Mucosa of descending colon (tissue), 3 donors: ENCODE measurements at regions not wholly inside any gene's neighbourhood (a gene's known extent, or its start where the extent isn't known, plus 50 kb on each side); places are given as distances from the start of the nearest gene placed in this dataset.

Source experiments
- ATAC-seq: fragments of 200-7000 bp; cut with Tn5 transposase; one replicate; pipeline ENCODE4 v1.9.1; 2020; ENCODE audit warnings: mild to moderate bottlenecking, moderate library complexity
- DNase-seq, 3 donors: peaks; one replicate each; pipeline ENCODE4 v3.0.0-alpha.2; 2020
- H3K36me3 ChIP-seq: fragments of 200-600 bp; one replicate; pipeline ENCODE4 v1.8.0; 2021; ENCODE audit warnings: low read depth, mild to moderate bottlenecking
- H3K4me1 ChIP-seq: fragments of 200-600 bp; one replicate; pipeline ENCODE4 v1.8.0; 2021; ENCODE audit warnings: low read depth, mild to moderate bottlenecking
- H3K4me3 ChIP-seq: fragments of 200-600 bp; one replicate; pipeline ENCODE4 v1.8.0; 2021; ENCODE audit warnings: mild to moderate bottlenecking
- H3K9me3 ChIP-seq: fragments of 200-600 bp; one replicate; pipeline ENCODE4 v1.8.0; 2021; ENCODE audit warnings: mild to moderate bottlenecking
- intact Hi-C, 2 donors: fragments of 100-400 bp; cut with DNase I in 1 of 2; cut with micrococcal nuclease in 1 of 2; formaldehyde crosslinking; loops; one replicate each; pipeline versions ENCODE4 v1.11.0 to v1.11.1; 2022; cut with DNase I, micrococcal nuclease
- TF ChIP-seq, protein P1 (sequence below): fragments of 200-600 bp; IDR thresholded peaks from one replicate; pipeline ENCODE4 v1.8.0; 2022; ENCODE audit warnings: antibody characterized with exemption, mild to moderate bottlenecking
- donor health status: DM: no; HTN: no; CAD: no; lungs with moderate emphysema.
- donor health status: DM: no; HTN: no; CAD: no.
- donor health status: DM: no; HTN: yes; CAD: no.

DNA sequence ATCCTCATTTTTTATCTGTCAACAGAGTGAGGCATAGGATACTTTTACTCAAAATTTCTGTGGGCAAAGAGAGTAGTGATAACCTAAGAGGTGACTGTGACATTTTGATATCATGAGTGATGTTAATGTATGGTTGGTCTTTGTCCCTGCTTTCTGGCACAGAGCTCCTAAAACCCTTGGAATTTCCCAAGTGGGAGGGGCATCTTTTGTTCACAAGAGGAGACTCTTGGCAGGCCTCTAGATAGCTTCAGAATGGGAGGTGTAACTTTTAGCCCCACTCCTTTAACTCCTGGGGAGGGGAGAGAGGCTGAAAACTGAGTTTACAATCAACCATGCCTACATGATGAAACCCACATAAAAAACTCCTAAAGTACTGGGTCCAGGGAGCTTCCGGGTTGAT lies 527.8 kb downstream of the RFPL4B start:
- TF ChIP-seq, protein P1, sequence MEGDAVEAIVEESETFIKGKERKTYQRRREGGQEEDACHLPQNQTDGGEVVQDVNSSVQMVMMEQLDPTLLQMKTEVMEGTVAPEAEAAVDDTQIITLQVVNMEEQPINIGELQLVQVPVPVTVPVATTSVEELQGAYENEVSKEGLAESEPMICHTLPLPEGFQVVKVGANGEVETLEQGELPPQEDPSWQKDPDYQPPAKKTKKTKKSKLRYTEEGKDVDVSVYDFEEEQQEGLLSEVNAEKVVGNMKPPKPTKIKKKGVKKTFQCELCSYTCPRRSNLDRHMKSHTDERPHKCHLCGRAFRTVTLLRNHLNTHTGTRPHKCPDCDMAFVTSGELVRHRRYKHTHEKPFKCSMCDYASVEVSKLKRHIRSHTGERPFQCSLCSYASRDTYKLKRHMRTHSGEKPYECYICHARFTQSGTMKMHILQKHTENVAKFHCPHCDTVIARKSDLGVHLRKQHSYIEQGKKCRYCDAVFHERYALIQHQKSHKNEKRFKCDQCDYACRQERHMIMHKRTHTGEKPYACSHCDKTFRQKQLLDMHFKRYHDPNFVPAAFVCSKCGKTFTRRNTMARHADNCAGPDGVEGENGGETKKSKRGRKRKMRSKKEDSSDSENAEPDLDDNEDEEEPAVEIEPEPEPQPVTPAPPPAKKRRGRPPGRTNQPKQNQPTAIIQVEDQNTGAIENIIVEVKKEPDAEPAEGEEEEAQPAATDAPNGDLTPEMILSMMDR, result no peak
- no peaks in the 10 kb centered on the region for H3K36me3 ChIP-seq
- no peaks in the 10 kb centered on the region for H3K4me1 ChIP-seq
- H3K9me3 ChIP-seq, result no peaks in the 10 kb centered on the region
- no peak overlapping the region for H3K4me3 ChIP-seq
- ATAC-seq (no peak), DNase-seq (no peak)
- intact Hi-C loops, result no loop called here

DNA sequence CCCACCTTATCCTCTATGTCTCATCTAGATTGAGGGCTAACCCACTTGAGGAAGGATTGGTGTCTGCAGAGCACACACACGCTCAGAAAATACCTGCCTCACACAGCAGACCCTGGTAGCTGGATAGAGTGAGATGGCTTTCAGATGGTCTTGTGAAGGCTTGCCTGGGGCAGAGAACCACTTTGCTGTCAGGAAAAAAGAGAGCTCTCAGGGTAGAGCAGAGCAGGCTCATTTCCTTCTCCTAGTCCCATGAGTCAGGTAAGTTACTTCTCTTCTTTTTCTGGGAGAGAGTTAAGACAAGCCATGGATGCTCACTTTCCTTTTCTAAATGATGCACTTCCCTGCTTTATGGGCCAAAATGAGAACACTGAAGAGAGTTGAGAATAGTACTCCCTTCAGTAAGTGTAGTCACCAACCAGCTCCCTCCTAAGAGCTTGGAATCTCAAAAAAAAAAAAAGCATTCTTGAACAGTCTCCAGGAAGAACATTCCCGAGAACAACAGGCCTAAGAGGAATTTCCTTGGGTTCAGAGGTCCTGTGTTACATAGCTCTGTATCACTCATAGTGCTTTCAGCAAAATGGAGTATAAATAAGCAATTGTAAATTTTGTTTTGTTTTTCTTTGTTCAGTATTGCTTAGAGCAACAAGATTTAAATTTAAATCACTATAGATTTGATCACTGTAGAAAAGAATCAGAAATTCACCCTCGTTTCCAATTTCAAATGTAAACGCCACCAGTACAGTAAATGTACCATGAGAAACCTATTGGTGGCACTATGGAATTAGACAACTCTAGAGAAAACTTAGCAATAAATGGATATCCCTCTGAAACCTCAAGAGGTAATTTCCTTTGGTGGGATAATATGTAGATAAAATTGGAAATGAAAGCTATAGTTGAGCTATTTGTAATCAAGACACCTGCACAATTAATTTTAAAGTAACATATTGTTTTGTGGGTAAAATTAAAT lies 530.3 kb downstream of the RFPL4B start:
- TF ChIP-seq, protein P1, result no peak
- DNase-seq (no peak), ATAC-seq (no peak)
- Histone ChIP-seq H3K4me1 (no peaks in the 10 kb centered on the region), H3K4me3 (no peak overlapping the region), H3K9me3 (no peaks in the 10 kb centered on the region), H3K36me3 (no peaks in the 10 kb centered on the region)
- intact Hi-C loops, result no loop called here

DNA sequence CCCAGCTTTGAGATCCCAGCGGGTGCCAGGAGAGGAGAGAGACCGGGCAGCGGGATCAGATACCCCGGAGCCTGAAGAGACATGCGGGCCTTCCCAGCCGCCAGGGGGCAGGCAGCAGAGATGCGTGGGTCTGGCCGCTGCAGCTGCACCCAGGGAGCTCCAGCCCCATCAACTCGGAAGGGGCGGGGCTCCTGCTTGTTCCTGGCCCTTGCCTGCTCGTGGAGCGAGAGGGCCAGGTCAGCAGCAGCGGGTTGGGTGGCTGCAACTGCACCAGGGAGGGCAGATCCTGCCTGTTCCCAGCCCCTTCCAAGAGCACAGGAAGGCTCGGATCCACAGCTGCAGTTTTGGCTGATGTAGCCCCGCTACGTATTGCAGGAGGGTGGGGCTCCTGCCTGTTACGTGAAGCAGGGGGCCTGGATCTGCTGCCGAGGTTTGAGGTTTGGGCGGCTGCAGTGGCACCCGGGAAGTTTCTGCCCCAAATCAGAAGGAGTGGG lies 532.8 kb downstream of the RFPL4B start:
- Histone ChIP-seq H3K4me3 (no peak overlapping the region), H3K36me3 (no peaks in the 10 kb centered on the region), H3K4me1 (no peaks in the 10 kb centered on the region), H3K9me3 (no peaks in the 10 kb centered on the region)
- TF ChIP-seq, protein P1, result no peak
- DNase-seq (peak in 2 of 3 donors; percentile 41 to 64), ATAC-seq (peak; percentile 99)
- intact Hi-C loops, result no loop called here

DNA sequence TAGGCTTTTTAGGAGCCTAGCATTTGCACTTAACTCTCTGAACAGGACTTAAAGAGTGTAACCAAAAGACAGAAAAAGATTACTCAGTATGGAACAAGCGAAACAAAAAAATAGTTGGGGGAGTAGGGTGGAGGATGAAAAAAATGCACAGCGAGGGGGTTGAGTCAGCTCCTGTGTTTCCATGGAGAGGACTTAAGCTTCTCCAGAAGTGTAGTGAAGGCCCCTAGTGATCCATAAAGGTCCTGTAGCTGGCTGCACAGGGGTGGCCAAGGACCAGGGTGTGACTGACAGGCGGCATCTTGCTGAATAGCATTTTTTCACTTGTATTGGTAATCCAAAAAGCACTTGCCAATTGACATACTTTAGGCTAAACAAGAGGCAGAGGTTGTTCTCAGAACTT lies 533.9 kb downstream of the RFPL4B start:
- Histone ChIP-seq H3K36me3 (no peaks in the 10 kb centered on the region), H3K9me3 (no peaks in the 10 kb centered on the region), H3K4me3 (no peak overlapping the region), H3K4me1 (no peaks in the 10 kb centered on the region)
- intact Hi-C loops, result no loop called here
- TF ChIP-seq, protein P1, result no peak
- ATAC-seq (no peak), DNase-seq (no peak)

DNA sequence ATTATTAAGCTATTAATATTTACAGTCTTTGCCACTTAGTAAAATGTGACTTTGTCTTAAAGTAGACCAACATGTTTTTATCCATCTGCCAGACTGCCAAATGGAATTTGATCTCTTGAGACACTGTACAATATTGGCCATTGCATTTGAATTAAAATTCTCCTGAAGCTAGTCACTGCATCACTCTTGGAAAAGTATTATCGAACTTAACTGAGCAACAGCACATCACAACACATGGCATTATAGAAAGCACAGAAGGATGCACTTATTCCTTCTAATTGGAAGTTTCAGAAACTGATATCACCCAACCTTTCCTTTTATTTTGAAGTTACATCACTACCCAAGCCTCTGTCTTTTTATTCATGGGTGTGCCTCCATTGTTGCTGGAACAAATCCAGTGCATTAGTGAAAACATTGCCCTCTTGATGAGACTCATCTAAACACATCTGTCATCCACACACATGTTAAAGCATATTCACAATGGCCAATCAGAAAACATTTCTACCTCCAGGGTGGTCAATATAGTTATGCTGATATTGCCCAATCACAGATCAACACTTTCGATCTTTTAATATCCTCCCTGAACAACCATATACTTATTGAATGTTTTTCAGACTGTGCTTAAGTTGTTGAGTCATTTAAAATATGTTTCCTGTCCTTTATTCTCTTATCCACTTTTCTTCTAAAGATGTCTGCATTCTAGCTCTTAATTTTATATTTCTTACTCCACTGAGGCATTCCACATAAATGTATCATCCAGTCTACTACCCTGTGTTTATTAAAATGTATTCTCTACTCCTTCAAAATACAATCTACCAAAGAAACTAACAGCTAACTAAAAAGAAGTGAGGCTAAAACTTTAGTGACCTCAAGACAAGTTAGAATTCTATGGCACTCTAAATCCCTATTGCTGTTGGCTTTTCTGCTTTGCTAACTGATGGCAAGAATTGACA lies 535.0 kb downstream of the RFPL4B start:
- ATAC-seq (no peak), DNase-seq (no peak)
- Histone ChIP-seq H3K36me3 (no peaks in the 10 kb centered on the region), H3K9me3 (no peaks in the 10 kb centered on the region), H3K4me3 (no peak overlapping the region), H3K4me1 (no peaks in the 10 kb centered on the region)
- TF ChIP-seq, protein P1, result no peak
- intact Hi-C loops, result no loop called here
